Upper lobe of left lung (tissue), 4 donors: ENCODE measurements at regions not wholly inside any gene's neighbourhood (a gene's known extent, or its start where the extent isn't known, plus 50 kb on each side); places are given as distances from the start of the nearest gene placed in this dataset.

Experiments
- EP300 ChIP-seq, 4 donors: sonication (generic); formaldehyde crosslinking; IDR thresholded peaks; one replicate each; pipeline ENCODE4 v1.5.1; 2017; ENCODE audit warnings: antibody characterized with exemption in 4 of 4, control low read depth in 2 of 4
- POLR2A ChIP-seq, 4 donors: fragments of 450-650 bp; IDR thresholded peaks; one replicate each; pipeline ENCODE4 v1.5.1; 2016 to 2017; ENCODE audit warnings: antibody characterized with exemption in 4 of 4, mild to moderate bottlenecking in 2 of 4
- POLR2AphosphoS5 ChIP-seq, 2 donors: sonication (generic); formaldehyde crosslinking; IDR thresholded peaks; one replicate each; pipeline ENCODE4 v1.5.1; 2017; ENCODE audit warnings: antibody characterized with exemption in 2 of 2
- TF ChIP-seq, protein P1 (sequence below), 6 experiments: fragments of 450-650 bp in 4 of 6; fragments of 200-600 bp in 2 of 6; sonication (generic) in 2 of 6; IDR thresholded peaks; one replicate each; pipeline ENCODE4 v1.5.1; 2016 to 2019; ENCODE audit warnings: antibody characterized with exemption in 6 of 6

DNA sequence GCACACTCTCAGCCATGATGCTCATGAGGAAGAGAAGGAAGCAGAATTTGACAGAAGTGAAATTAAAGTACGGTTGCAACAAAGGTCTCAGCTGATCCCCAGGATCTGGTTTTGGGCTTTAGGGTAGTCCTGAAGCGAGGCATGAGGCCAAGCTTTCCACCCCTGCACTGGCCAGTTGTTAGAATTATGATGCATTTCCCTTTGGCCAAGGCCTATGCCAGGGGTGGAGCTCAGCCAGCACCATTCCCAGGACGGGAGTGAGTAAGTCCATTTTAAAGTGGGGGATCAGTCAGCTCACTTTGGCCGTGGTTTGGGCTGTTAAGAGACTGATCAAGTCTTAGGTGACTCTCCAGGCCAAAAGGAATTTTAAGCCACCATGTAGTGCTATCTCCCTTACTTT is 314.5 kb upstream of the MMADHC start:
- TF ChIP-seq, protein P1, sequence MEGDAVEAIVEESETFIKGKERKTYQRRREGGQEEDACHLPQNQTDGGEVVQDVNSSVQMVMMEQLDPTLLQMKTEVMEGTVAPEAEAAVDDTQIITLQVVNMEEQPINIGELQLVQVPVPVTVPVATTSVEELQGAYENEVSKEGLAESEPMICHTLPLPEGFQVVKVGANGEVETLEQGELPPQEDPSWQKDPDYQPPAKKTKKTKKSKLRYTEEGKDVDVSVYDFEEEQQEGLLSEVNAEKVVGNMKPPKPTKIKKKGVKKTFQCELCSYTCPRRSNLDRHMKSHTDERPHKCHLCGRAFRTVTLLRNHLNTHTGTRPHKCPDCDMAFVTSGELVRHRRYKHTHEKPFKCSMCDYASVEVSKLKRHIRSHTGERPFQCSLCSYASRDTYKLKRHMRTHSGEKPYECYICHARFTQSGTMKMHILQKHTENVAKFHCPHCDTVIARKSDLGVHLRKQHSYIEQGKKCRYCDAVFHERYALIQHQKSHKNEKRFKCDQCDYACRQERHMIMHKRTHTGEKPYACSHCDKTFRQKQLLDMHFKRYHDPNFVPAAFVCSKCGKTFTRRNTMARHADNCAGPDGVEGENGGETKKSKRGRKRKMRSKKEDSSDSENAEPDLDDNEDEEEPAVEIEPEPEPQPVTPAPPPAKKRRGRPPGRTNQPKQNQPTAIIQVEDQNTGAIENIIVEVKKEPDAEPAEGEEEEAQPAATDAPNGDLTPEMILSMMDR (IDR thresholded peaks at IDR 0.05), result no peak
- TF ChIP-seq EP300 (IDR thresholded peaks at IDR 0.05) (no peak), POLR2A (IDR thresholded peaks at IDR 0.05) (no peak), POLR2AphosphoS5 (IDR thresholded peaks at IDR 0.05) (no peak)
